SIG-M5 (cell line): ENCODE measurements at regions not wholly inside any gene's neighbourhood (a gene's known extent, or its start where the extent isn't known, plus 50 kb on each side); places are given as distances from the start of the nearest gene placed in this dataset.

Experiments
- DNase-seq: peaks from one replicate; lab custom pipeline; 2025; lab: John Stamatoyannopoulos, UW

GRCh38 chr17:77321649-77322513, 181.1 kb downstream of the SEC14L1 start:
- DNase-seq = no peak

GRCh38 chr17:77322514-77323412, 182.0 kb downstream of the SEC14L1 start:
- no peak for DNase-seq

GRCh38 chr17:77323413-77324171, 182.8 kb downstream of the SEC14L1 start:
- no peak for DNase-seq

GRCh38 chr17:77324227-77324626, 183.5 kb downstream of the SEC14L1 start:
- no peak for DNase-seq

GRCh38 chr17:77325577-77326075, 184.9 kb downstream of the SEC14L1 start:
- no peak for DNase-seq

GRCh38 chr17:77326076-77326591, 185.4 kb downstream of the SEC14L1 start:
- DNase-seq = no peak

- DNase-seq = no peak
Measured at GRCh38 chr17:77326636-77327035, 185.9 kb downstream of the SEC14L1 start.

- DNase-seq = no peak
Measured at GRCh38 chr17:77327181-77327565, 186.4 kb downstream of the SEC14L1 start.

DNA sequence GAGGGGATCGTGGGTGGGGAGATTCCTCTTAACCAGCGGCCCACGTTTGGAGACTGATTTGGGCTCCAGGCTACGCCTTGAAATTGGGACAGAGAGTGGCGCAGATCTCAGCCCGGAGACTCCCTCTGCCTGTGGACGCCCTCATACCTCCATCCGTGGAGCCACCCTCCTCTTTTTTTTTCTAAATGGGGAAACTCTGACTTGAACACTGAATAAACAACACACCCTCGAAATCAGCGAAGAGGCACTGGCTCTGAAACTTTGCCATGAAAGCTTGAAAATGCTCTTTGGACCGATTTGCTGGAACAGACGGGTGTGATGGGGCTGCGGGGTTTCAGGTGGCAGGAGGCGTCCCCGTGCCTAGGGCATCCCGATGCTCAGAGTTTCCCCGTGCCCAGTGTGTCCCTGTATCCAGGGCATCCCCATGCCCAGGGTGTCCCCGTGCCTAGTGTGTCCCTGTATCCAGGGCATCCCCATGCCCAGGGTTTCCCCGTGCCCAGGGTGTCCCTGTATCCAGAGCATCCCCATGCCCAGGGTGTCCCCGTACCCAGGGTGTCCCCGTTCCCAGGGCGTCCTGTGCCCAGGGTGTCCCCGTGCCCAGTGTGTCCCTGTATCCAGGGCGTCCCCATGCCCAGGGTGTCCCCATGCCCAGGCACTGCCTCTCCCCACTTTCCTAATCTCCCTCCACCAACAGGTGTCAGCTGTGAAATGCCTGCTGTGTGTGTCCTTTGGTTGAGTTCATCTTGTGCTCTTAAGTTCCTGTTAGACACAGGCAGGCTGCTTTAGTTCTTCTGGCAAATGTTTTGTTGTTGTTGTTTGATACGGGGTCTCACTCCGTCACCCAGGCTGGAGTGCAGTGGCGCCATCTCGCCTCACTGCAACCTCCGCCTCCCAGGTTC, 187.0 kb downstream of the SEC14L1 start:
- DNase-seq = no peak

DNA sequence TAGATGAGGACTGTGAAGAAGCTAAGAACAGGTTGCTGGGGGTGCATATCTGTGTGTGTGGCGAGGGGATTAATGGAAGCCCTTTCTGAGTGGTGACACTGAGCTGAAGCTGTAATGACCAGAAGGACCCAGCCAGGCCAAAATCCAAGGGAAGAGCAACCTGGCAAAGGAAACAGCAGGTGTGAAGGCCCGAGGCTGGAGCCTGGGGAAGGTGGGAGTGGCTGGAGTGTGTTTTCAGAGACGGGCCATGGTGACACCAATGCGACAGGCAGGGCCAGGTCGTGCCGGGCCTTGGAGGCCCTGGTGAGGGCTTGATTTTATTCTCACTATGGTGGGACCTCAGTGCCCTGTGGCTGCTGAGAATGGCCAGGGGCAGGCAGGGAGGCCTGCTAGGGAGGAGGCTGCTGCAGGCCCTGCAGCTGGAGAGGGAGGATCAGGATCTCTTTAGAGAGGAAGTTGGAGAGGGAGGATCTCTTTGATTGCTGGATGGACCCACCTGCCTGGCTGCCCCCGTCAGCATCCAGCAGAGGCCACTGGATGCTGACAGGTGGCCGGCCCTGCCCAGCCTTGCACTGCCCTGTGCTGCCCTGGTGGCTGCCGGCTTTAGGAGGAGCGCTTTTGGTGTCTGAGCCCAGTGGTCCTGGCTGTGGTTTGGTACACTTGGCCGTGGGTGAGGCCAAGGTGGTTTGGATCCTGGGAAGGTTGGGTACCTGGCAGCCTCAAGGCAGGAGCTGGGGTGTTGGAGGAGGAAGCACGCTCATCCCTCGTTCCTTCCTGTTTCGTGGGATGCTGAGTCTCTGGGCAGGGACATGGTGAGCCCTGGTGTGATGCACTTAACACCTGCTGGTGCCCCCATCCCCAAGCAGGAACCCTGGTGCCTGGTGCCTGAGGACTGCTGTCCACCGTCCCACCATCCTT, 188.3 kb downstream of the SEC14L1 start:
- no peak for DNase-seq

GRCh38 chr17:77329741-77330531, 189.2 kb downstream of the SEC14L1 start:
- DNase-seq = no peak

GRCh38 chr17:77330602-77331081, 189.9 kb downstream of the SEC14L1 start:
- DNase-seq = no peak

DNA sequence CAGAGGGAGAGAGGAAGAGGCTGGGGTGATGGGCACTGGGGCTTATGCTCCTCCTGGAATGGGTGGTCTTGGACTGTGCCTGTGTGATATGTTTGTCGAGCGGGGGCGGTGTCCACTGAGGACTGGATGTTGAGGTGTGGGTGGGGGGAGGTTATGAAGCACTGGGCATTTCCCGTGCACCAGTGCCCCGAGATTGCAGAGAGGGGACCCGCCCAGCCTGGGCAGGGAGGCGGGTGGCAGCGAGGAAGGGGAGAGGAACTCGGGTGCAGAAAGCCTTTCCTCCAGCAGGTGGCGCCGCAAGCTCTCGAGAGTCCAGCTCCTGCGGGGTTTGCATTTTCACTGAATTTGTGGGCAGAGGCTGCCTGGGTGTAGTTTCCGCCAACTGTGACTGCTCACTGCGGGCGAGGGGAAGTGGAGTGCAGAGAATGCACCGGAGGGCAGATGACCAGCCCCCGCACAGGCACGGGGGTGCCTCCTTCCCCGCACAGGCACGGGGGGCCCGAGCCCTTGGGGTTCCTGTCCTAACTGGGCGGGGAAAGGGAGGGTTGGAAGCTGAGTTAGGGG, 190.6 kb downstream of the SEC14L1 start:
- peak; percentile 43 for DNase-seq

GRCh38 chr17:77332034-77332971, 191.5 kb downstream of the SEC14L1 start:
- no peak for DNase-seq

GRCh38 chr17:77332981-77333685, 192.4 kb downstream of the SEC14L1 start:
- no peak for DNase-seq

DNA sequence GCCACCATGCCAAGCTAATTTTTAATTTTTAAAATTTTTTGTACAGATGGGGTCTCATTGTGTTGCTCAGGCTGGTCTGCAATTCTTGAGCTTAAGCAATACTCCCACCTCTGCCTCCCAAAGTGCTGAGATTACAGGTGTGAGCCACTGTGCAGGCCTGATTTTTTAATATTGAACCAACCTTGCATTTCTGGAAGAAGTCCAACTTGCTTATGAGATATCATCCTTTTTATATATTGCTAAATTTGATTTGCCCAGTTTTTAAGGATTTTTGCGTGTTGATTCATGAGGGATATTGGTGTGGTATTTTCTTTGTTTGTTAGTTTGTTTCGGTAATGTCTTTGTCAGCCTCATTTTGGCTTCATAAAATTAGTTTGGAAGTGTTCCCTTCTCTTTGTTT, 196.4 kb downstream of the SEC14L1 start:
- DNase-seq = no peak
